ENCODE measurements at regions not wholly inside any gene's neighbourhood (a gene's known extent, or its start where the extent isn't known, plus 50 kb on each side); places are given as distances from the start of the nearest gene placed in this dataset.

DNA sequence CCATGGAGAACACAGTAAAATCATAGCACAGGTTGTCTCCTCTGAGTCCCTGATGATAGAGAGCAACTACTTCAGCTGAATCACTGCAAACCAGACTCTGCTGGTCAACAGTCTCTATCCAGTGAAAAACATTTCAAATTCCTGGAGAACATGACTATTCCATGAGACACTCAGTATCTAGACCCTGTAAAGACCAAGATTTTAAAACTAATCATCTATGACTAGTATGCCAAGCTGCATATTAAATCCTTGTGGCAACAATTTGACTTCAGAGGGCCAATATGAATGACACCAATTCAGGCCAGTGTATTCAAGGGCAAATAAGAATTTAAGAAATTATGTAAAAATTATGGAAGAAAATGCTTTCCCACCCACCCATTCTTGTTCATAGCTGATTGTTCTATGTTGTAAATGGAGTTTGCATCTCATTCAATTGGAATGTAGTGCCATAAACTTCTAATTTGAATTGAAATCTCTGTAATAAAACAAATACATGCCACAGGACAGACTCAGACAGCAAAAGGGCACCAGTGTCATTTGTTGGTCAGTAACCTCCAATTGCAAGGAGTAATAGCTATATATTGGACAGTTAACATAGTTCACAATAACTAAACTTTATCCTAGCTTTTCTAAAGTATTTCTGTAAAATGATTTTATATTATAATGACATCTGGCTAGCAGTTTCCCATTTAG is 80.1 kb upstream of the LPAR1 start:
- DNase-seq: no peak
- no peaks in the 10 kb centered on the region for H3K36me3 Mint-ChIP-seq (ENCODE audit: low read depth)
- no peaks in the 10 kb centered on the region for H3K27me3 Mint-ChIP-seq (ENCODE audit: low read depth)
- H3K9me3 Mint-ChIP-seq (ENCODE audit: insufficient read depth): peaks cover 3% of the 10 kb centered on the region
- no peaks in the 10 kb centered on the region for H3K4me1 Mint-ChIP-seq (ENCODE audit: low read depth)
- H3K4me3 Mint-ChIP-seq: no peak overlapping the region
- ATAC-seq: no peak
- CTCF ChIA-PET: no interaction called here
- POLR2A ChIA-PET: no interaction called here
- H3K27ac Mint-ChIP-seq: no peak overlapping the region

DNA sequence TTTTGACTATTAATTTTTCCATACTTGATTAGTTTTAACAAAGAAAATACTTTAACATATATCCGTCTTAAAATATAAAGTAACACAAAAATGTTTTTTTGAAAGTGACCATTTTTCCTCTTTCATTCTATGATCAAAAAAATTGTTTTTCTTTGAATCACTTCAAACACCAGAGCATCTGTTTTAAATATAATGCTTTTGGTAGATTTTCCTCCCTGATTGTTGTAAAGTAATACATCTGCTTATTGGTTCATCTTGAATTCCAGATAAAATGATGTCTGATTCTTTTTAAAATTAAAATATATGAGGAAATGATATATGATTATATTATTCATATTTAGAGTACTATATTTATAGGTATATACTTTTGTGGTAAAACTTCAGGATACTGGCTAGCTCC is 76.2 kb upstream of the LPAR1 start:
- no peak overlapping the region for H3K4me3 Mint-ChIP-seq
- H3K4me1 Mint-ChIP-seq (ENCODE audit: low read depth): no peaks in the 10 kb centered on the region
- no peak overlapping the region for H3K27ac Mint-ChIP-seq
- H3K27me3 Mint-ChIP-seq (ENCODE audit: low read depth): no peaks in the 10 kb centered on the region
- ATAC-seq (no peak), DNase-seq (no peak)
- H3K9me3 Mint-ChIP-seq (ENCODE audit: insufficient read depth): peaks cover 3% of the 10 kb centered on the region
- ChIA-PET CTCF (no interaction called here), POLR2A (no interaction called here)
- H3K36me3 Mint-ChIP-seq (ENCODE audit: low read depth): no peaks in the 10 kb centered on the region

DNA sequence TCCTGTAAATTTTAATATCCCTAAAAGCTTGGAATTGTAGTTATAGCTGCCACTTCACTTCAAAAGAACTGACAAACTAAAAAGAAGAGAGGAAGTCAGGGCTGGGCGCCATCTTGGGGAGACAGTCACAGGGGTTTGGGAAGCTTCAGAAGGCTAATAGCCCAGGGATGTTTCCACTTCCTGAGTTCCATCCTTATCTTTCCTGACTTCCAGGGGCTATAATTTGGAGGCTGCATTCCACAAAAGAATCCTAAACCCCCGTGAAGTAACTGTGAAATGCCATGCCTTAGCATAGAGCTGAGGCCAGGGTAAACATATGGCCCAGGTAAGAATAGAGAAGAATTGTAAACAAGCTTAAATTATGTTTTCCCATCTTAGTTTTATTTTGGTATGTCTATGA is 75.4 kb upstream of the LPAR1 start:
- H3K36me3 Mint-ChIP-seq (ENCODE audit: low read depth): no peaks in the 10 kb centered on the region
- H3K4me3 Mint-ChIP-seq: no peak overlapping the region
- H3K27ac Mint-ChIP-seq: no peak overlapping the region
- CTCF ChIA-PET: no interaction called here
- POLR2A ChIA-PET: no interaction called here
- DNase-seq (no peak), ATAC-seq (no peak)
- no peaks in the 10 kb centered on the region for H3K4me1 Mint-ChIP-seq (ENCODE audit: low read depth)
- no peaks in the 10 kb centered on the region for H3K9me3 Mint-ChIP-seq (ENCODE audit: insufficient read depth)
- no peaks in the 10 kb centered on the region for H3K27me3 Mint-ChIP-seq (ENCODE audit: low read depth)

DNA sequence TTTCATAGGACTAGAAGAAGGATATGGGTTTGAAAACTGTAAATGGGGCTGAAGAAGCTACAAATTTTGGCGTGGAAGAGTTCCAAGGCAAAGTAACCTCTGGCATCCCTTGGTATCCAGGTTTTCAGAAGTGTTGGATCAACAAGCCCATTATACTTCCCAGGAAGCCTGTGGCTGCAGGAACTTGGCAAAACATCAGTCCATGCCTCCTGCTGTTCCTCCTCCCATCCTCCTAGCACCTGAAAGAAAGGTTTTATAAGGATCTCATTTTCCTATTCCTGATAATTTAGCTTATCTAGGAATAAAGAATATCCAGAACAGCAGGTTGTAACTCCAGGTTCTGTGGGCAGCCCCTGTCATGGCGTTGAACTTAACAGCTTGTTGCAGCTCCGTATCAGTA is 72.5 kb upstream of the LPAR1 start:
- Mint-ChIP-seq H3K27me3 (ENCODE audit: low read depth) (no peaks in the 10 kb centered on the region), H3K36me3 (ENCODE audit: low read depth) (no peaks in the 10 kb centered on the region), H3K9me3 (ENCODE audit: insufficient read depth) (no peaks in the 10 kb centered on the region), H3K4me3 (no peak overlapping the region), H3K27ac (no peak overlapping the region), H3K4me1 (ENCODE audit: low read depth) (no peaks in the 10 kb centered on the region)
- ChIA-PET POLR2A (no interaction called here), CTCF (no interaction called here)
- ATAC-seq (no peak), DNase-seq (no peak)

DNA sequence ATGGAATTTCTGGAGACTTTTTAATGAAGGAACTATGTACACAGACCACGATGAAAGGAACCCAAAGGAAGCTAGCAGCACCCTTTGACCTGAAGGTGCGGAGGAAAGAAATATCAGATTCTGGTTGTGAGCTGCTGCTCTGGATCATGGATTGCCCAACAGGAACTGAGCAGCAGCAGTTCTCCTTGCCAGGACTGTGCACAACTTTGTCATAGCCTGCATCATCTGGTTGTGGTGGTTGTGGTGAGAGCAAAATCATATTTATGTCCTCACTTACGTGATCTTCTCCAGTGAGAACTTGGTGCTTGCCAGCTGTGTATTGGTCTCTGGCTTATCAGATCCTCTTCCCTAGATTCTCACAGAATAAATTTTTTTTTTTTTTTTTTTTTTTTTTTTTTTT is 70.7 kb upstream of the LPAR1 start:
- Mint-ChIP-seq H3K4me3 (no peak overlapping the region), H3K36me3 (ENCODE audit: low read depth) (no peaks in the 10 kb centered on the region), H3K27me3 (ENCODE audit: low read depth) (no peaks in the 10 kb centered on the region), H3K4me1 (ENCODE audit: low read depth) (no peaks in the 10 kb centered on the region), H3K27ac (no peak overlapping the region), H3K9me3 (ENCODE audit: insufficient read depth) (no peaks in the 10 kb centered on the region)
- ATAC-seq: no peak
- POLR2A ChIA-PET: no interaction called here
- CTCF ChIA-PET: no interaction called here
- no peak for DNase-seq

DNA sequence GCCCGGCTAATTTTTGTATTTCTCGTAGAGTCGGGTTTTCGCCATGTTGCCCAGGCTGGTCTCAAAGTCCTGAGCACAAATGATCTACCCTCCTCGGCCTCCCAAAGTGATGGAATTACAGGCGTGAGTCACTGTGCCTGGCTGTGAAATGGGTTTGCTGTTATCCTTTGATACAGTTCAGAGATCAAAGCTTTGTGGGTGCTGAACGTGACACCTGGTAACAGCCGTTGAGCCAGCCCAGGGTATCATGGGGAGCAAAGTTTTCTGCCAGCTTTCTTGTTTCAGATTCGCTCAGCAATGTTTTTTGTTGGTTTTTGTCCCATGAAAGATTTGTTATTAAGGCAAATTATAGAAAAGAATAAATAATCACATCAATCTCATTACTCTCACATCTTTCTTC is 68.9 kb upstream of the LPAR1 start:
- no peaks in the 10 kb centered on the region for H3K9me3 Mint-ChIP-seq (ENCODE audit: insufficient read depth)
- H3K4me1 Mint-ChIP-seq (ENCODE audit: low read depth): no peaks in the 10 kb centered on the region
- no peak overlapping the region for H3K27ac Mint-ChIP-seq
- ChIA-PET POLR2A (no interaction called here), CTCF (no interaction called here)
- no peaks in the 10 kb centered on the region for H3K27me3 Mint-ChIP-seq (ENCODE audit: low read depth)
- no peak for DNase-seq
- no peak overlapping the region for H3K4me3 Mint-ChIP-seq
- no peak for ATAC-seq
- no peaks in the 10 kb centered on the region for H3K36me3 Mint-ChIP-seq (ENCODE audit: low read depth)

DNA sequence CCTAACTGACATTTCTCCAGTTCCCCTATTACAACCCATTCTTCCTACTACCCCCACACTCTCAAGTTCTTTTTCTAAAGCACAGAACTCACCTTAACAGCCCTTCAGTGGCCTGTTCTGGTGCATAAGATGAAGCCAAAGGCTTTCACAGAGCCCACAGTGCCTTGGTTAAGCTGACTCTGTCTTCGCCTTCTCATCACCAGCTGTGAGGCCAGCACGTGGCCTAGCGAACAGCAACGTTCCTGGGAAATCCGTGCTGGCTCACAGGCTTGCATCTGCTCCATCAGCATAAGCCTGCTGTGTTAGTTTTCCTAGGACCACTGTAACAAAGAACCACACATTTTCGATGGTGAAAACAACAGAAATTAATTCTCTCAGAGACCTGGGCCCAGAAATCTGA is 67.9 kb upstream of the LPAR1 start:
- CTCF ChIA-PET: no interaction called here
- no peak for ATAC-seq
- POLR2A ChIA-PET: no interaction called here
- no peak overlapping the region for H3K27ac Mint-ChIP-seq
- no peak for DNase-seq
- H3K36me3 Mint-ChIP-seq (ENCODE audit: low read depth): no peaks in the 10 kb centered on the region
- H3K4me3 Mint-ChIP-seq: no peak overlapping the region
- H3K9me3 Mint-ChIP-seq (ENCODE audit: insufficient read depth): no peaks in the 10 kb centered on the region
- no peaks in the 10 kb centered on the region for H3K4me1 Mint-ChIP-seq (ENCODE audit: low read depth)
- no peaks in the 10 kb centered on the region for H3K27me3 Mint-ChIP-seq (ENCODE audit: low read depth)

DNA sequence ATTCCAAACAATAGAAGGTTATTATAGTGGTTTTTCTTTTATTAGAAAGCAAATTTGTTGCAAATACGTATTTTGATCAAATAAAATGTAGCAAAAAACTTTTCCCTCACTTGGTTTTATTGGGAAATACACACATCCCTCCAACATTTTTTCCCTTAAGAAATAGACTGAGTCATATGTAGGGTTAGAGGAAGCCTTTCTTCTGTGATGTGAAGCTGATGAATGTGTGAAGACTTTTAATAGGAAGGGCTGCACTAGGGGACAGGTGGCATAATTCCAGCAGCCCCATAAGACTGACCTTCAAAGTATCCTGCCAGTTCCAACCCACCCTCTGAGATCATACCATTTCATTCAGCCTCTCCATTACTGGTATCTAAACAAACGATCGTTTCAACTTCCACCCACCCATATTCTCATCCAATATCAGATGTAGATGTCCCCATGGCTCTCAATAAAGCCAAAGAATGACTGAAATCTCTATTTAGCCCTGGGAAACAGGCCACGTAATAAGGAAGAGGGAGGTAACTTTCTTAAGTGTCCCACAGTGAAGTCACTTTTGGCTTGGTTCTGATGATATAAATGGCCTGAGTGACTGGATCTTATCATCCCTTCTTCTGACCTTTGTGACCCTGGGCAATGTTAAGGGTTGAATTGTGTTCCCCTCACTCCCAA is 64.7 kb upstream of the LPAR1 start:
- CTCF ChIA-PET: no interaction called here

DNA sequence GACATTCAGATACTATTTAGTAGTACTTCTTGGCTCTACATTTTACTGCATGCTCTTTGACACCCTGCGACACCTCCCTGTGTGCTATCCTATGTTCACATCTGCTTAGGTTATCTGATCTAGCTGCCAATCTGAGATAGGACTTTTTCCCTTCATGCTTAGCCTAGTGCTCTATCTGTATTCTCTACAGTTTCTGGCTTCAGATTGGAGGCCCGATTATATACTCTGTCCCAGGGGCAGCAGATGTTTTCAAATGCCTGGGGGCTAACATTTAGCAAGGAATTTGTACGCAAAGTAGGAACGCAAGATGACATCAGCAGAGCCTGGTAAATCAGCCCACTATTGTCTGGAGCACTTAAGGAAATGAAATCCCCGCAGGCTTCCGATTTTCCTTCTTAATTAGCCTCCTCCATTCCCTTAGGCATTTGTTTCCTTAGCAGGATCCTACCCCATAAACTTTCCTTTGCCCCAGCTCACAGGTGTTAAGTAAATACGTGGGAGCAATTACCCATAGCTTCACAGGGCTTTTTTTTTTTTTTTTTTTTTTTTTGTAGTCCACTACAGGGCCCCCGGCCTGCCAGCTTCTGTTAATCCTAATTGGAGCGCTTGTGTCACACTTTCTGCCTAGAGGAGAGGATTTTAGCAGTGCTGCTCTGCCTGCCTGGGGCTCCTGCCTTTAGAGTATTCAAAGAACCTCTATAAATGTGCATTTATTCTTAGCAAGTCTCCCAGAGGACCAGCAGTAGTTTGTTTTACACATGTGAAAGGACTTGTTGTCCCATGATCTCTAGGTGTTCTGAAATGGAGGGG is 61.1 kb upstream of the LPAR1 start:
- Mint-ChIP-seq H3K27ac (no peak overlapping the region), H3K4me3 (no peak overlapping the region), H3K27me3 (ENCODE audit: low read depth) (no peaks in the 10 kb centered on the region), H3K36me3 (ENCODE audit: low read depth) (no peaks in the 10 kb centered on the region), H3K9me3 (ENCODE audit: insufficient read depth) (no peaks in the 10 kb centered on the region), H3K4me1 (ENCODE audit: low read depth) (no peaks in the 10 kb centered on the region)
- ATAC-seq: no peak
- CTCF ChIA-PET: no interaction called here
- DNase-seq: no peak
- POLR2A ChIA-PET: no interaction called here

More for the DNA sequence above, 64.7 kb upstream of the LPAR1 start:
- POLR2A ChIA-PET: no interaction called here
- H3K36me3 Mint-ChIP-seq (ENCODE audit: low read depth): no peaks in the 10 kb centered on the region
- no peaks in the 10 kb centered on the region for H3K27me3 Mint-ChIP-seq (ENCODE audit: low read depth)
- H3K4me1 Mint-ChIP-seq (ENCODE audit: low read depth): no peaks in the 10 kb centered on the region
- no peaks in the 10 kb centered on the region for H3K9me3 Mint-ChIP-seq (ENCODE audit: insufficient read depth)
- no peak overlapping the region for H3K27ac Mint-ChIP-seq
- H3K4me3 Mint-ChIP-seq: no peak overlapping the region
- ATAC-seq (no peak), DNase-seq (no peak)

DNA sequence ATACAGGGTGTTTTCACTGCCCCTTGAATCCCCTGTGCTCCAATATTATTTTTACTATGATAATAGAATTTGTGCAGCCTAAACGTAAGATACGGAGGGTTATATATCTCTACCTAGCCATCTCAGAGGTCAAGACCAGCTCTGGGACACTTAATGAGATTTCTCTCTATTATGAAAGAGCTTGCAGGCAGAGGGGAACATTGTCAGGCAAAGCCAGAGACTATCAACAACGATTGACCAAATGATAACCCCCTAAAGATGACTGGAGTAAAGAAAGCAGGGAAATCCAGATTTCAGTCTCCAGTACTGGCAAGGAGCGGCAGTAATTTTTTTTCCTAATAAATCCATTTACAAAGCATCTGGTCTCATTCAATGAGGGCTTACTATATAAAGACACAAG is 59.8 kb upstream of the LPAR1 start:
- no peaks in the 10 kb centered on the region for H3K4me1 Mint-ChIP-seq (ENCODE audit: low read depth)
- ChIA-PET CTCF (no interaction called here), POLR2A (no interaction called here)
- H3K36me3 Mint-ChIP-seq (ENCODE audit: low read depth): no peaks in the 10 kb centered on the region
- no peaks in the 10 kb centered on the region for H3K9me3 Mint-ChIP-seq (ENCODE audit: insufficient read depth)
- no peak overlapping the region for H3K4me3 Mint-ChIP-seq
- H3K27ac Mint-ChIP-seq: no peak overlapping the region
- DNase-seq (no peak), ATAC-seq (no peak)
- H3K27me3 Mint-ChIP-seq (ENCODE audit: low read depth): no peaks in the 10 kb centered on the region

DNA sequence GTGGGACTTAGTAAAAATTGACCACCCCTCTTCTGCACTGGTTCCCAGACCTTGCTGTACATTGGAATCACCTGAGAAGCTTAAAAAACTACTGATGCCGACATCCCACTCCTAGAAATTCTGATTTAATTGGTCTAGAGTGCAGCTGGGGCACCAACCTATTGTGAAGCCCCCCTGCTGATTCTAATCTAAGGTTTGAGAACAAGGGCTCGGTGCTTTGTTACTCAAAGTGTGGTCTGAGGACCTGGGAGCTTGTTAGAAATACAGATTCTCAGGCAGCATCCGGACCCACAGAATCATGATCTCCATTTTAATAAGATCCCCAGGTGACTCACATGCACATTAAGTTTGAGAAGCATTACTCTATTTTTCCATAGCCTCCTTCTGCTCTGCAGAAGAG is 57.8 kb upstream of the LPAR1 start:
- Mint-ChIP-seq H3K4me1 (ENCODE audit: low read depth) (no peaks in the 10 kb centered on the region), H3K9me3 (ENCODE audit: insufficient read depth) (no peaks in the 10 kb centered on the region), H3K27ac (no peak overlapping the region), H3K4me3 (no peak overlapping the region), H3K36me3 (ENCODE audit: low read depth) (no peaks in the 10 kb centered on the region), H3K27me3 (ENCODE audit: low read depth) (no peaks in the 10 kb centered on the region)
- ChIA-PET POLR2A (no interaction called here), CTCF (no interaction called here)
- no peak for ATAC-seq
- no peak for DNase-seq

DNA sequence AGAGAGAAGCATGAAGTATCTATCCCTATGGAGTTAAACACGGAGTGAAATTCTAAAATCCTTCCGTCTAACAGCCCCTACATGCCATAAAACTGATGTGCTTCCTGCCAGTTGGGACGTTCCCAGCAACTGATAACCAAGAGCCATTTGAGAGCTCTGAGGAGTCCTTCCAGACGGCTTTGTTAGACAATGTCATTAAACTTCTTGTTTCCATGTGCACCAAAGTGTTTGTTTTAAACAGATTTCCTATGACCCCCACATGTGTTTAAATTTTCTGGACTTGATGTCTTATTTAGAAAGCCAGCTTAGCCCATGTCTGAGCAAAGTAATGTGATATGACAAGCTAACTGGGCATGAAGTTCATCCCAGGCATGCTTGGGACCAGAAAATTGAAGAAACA is 57.2 kb upstream of the LPAR1 start:
- ChIA-PET CTCF (no interaction called here), POLR2A (no interaction called here)
- no peaks in the 10 kb centered on the region for H3K9me3 Mint-ChIP-seq (ENCODE audit: insufficient read depth)
- no peak overlapping the region for H3K4me3 Mint-ChIP-seq
- DNase-seq (no peak), ATAC-seq (no peak)
- H3K27ac Mint-ChIP-seq: no peak overlapping the region
- H3K27me3 Mint-ChIP-seq (ENCODE audit: low read depth): no peaks in the 10 kb centered on the region
- no peaks in the 10 kb centered on the region for H3K36me3 Mint-ChIP-seq (ENCODE audit: low read depth)
- no peaks in the 10 kb centered on the region for H3K4me1 Mint-ChIP-seq (ENCODE audit: low read depth)
